K562 (cell line): ENCODE measurements at regions not wholly inside any gene's neighbourhood (a gene's known extent, or its start where the extent isn't known, plus 50 kb on each side); places are given as distances from the start of the nearest gene placed in this dataset.

Experiments
- CBX1 ChIP-seq: sonication (generic); IDR thresholded peaks from 2 replicates; pipeline ENCODE4 v1.6.1; 2016; ENCODE audit warnings: antibody characterized with exemption, low read depth, mild to moderate bottlenecking
- DEAF1 ChIP-seq: fragments of 450-650 bp; formaldehyde crosslinking; IDR thresholded peaks from 2 replicates; pipeline ENCODE4 v1.4.0; 2020; ENCODE audit warnings: mild to moderate bottlenecking, moderate library complexity
- E2F3 ChIP-seq: fragments of 250-450 bp; sonication (Bioruptor Pico); IDR thresholded peaks from 2 replicates; pipeline ENCODE4 v1.4.0; 2020; ENCODE audit warnings: mild to moderate bottlenecking
- GABPB1 ChIP-seq: sonication (generic); formaldehyde crosslinking; IDR thresholded peaks from 2 replicates; pipeline ENCODE4 v1.8.0; 2022; ENCODE audit warnings: mild to moderate bottlenecking, missing genetic modification reagents
- GATAD2B ChIP-seq: fragments of 450-650 bp; IDR thresholded peaks from 2 replicates; pipeline ENCODE4 v1.6.1; 2017; ENCODE audit warnings: mild to moderate bottlenecking, borderline replicate concordance
- MEF2D ChIP-seq: conservative IDR thresholded peaks from 2 replicates; pipeline ENCODE4 v1.6.1; 2016; ENCODE audit warnings: low read depth, missing genetic modification characterization, missing compliant biosample characterization
- RBM25 ChIP-seq: fragments of 200-400 bp; formaldehyde crosslinking; IDR thresholded peaks from 2 replicates; pipeline ENCODE4 v1.6.1; 2018; ENCODE audit warnings: low read length, low read depth, moderate library complexity; ENCODE audit not compliant: severe bottlenecking
- STAT5A ChIP-seq: IDR thresholded peaks from 2 replicates; pipeline ENCODE4 v1.6.1; 2012; ENCODE audit warnings: low read length, inconsistent platforms, borderline replicate concordance
- ZFP1 ChIP-seq: fragments of 450-650 bp; formaldehyde crosslinking; IDR thresholded peaks from 2 replicates; pipeline ENCODE4 v1.4.0; 2020; ENCODE audit warnings: mild to moderate bottlenecking, mixed read lengths
- TF ChIP-seq, protein P1 (sequence below): fragments of 450-650 bp; formaldehyde crosslinking; IDR thresholded peaks from 2 replicates; pipeline ENCODE4 v1.4.0; 2020; ENCODE audit warnings: mild to moderate bottlenecking, moderate library complexity

DNA sequence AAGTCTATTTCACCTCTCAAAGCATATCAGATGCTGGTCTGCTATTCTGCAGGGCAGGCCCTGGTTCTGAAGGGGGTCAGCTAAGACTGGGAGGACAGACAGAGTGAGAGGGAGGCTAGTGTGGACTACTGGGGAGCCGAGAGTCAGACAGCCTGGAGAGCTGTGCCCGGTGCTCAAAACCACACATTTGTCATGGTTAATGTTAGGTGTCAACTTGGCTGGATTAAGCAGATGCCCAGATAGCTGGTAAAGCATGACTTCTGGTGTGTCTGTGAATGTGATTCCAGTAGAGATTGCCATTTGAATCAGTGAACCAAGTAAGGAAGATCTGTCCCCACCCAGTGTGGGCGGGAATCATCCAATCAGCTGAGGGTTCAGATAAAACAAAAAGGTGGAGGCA, 102.6 kb downstream of the SNX19 start (continued):
- no peak for TF ChIP-seq DEAF1
- TF ChIP-seq STAT5A: no peak
- TF ChIP-seq ZFP1 (CRISPR knock-in tag): no peak
- TF ChIP-seq RBM25: no peak
- TF ChIP-seq GATAD2B: no peak
- no peak for TF ChIP-seq E2F3
- no peak for TF ChIP-seq GABPB1 (CRISPR knock-in tag)
- TF ChIP-seq CBX1: no peak
- no peak for TF ChIP-seq MEF2D (tag)
- TF ChIP-seq, protein P1, sequence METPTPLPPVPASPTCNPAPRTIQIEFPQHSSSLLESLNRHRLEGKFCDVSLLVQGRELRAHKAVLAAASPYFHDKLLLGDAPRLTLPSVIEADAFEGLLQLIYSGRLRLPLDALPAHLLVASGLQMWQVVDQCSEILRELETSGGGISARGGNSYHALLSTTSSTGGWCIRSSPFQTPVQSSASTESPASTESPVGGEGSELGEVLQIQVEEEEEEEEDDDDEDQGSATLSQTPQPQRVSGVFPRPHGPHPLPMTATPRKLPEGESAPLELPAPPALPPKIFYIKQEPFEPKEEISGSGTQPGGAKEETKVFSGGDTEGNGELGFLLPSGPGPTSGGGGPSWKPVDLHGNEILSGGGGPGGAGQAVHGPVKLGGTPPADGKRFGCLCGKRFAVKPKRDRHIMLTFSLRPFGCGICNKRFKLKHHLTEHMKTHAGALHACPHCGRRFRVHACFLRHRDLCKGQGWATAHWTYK (CRISPR knock-in tag): no peak
